NOMO-1 treated with dmso at 0.1 percent for 144 hours (cell line): ENCODE measurements at regions not wholly inside any gene's neighbourhood (a gene's known extent, or its start where the extent isn't known, plus 50 kb on each side); places are given as distances from the start of the nearest gene placed in this dataset.
A peak's percentile ranks its signal among the peaks of the same experiment; 100 is the strongest.
"Not testable (repeated sequence)": the region's sequence is repeated elsewhere in the genome, so short reads cannot be mapped to it uniquely, and the experiment has no call there.

Source experiments
- DNase-seq: peaks from one replicate; lab custom pipeline; 2025; ENCODE audit not compliant: unreplicated experiment; lab: John Stamatoyannopoulos, UW

DNA sequence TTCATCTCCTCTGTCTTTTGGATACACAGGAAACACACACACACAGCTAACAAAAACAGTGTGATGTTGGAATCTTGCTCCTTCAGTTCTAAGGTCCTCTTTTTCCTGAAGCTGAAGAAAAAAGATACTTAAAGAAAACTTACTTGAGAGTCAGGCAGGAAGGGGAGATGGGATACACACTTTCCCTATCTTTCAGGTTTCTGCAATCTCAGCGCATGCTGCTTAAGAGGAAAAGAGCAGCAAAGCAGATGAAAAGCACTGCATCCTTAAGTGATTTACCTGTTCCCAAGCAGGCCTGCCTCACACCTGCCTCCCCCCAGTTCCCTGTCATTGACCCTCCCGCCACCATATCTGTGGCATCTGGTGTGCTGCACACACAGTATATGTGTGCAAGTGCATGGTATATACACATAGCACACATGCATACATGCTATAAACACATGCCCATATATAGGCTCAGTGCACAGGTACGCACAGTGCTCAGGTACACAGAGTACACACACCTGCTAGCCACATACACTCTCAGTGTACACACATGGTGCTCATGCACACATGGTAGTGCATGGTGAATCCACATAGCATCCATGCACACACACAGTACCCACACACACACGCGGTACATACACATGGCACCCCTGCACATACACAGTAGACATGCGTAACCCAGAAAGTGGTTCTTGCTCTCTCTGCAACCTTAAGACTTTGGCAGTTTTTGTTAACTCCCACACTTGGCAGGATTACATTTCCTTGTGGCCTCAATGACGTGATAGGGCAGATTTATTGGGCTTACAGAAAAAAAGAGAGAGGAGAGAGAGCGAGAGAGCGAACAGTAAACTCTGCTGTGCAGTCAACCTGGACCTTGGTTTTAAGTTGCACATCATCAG is 166.9 kb downstream of the TOMM20 start:
- peak; percentile 79 for DNase-seq

DNA sequence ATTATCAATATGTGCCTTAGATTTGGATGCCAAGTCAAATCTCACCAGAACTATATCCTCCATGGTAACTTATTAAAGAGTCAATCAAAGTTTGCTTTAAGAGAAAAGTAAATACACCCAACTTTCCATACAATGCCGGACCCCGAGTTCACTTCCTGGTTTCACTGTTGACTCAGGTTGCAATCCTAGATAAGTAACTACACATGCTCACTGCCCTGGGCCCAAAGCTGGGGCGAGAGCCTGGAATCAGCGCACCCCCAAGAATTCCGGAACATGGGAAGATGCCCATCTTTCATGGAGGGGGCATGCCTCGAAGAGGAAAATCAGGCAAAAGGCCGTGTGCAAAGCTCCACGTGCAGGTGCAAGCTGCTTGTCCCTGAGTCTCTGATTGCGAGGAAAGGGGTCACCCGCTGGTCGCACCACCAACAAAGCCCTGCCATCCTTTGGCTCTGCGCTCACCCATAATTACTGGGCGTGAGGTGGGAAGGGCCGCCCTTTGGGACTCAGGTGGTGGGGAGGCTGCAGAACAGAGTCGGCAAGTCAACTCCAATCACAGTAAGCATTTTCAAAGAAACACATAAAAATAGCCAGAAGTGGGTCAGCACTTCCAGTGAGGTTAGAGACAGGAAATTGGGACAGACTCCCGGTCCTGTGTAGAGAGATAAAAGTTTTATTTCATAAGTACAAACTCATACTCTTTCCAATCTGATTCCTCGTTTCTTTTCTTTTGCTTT is 167.7 kb downstream of the TOMM20 start:
- no peak for DNase-seq

DNA sequence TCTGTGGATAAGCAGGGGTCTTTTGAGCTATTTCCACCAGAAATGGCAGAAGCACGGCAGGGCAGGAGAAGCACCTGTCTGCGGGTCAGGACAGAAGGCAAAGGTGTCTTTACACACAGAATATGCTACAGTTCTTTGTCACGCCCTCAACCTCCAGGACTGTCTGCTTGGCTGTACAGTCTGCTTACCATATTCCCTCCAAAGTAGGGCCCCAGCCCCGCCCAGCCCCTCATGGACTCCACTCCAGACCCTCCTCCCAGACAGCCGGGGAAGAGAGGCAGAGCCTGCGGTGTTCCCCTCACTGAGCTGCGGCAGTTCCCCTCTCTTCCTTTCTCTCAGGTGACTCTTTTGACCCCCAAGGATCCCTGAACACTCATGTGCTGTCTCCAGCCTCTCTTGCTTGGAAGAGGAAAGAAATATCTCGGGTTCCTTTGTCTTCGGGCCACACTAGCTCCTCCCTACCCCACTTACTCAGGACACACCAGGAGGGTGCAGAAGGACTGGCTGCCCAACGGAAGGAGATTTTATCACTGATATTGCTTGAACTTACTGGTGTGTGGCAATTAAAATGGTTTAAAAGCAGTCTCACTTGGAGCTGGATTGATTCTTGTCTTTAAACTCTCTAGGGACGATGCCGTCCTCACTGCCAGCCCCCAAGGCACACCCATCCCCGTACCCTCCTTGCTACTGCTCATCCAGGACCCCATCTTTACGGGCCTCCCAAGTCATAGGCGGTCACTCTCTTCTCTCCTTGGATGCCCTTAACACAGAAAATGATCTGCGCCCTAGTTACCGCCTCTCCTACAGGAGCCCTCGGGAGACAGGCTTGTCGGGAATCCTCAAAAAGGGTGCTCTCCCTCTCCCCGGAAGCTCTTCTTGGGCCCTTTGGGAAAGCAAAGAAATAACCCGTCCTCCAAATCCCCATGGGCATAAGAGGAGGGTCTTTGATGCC is 169.7 kb downstream of the TOMM20 start:
- no peak for DNase-seq

DNA sequence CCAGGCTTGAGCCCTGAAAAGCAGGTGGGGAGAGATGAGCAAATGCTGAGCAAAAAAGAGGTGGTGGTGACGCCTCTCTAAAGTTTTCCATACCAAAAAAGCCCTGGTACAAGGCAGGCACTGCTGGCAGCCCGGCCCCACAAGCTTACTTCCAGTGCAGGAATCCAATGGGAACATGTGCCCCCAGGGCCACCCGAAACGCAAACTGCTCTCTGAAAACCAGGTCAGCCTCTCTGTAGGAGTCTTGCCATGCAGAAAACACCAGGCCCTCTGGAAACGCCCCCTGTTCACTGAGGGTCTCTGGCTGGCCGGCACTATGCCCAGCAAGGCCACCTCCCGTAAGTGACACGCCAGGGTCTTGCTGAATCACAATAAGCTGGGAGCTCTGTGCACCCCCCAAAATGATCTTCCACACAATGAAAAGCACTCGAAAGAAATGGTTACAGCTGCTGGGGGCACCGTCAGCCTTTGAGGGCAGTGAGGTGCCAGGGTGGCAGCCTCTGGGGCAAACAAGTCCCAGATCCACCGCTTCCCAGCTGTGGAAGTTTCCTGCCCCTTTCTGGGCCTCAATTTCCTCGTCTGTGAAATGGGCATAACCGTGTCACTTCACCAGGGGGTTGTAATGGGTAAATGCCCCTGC is 170.5 kb downstream of the TOMM20 start:
- no peak for DNase-seq

DNA sequence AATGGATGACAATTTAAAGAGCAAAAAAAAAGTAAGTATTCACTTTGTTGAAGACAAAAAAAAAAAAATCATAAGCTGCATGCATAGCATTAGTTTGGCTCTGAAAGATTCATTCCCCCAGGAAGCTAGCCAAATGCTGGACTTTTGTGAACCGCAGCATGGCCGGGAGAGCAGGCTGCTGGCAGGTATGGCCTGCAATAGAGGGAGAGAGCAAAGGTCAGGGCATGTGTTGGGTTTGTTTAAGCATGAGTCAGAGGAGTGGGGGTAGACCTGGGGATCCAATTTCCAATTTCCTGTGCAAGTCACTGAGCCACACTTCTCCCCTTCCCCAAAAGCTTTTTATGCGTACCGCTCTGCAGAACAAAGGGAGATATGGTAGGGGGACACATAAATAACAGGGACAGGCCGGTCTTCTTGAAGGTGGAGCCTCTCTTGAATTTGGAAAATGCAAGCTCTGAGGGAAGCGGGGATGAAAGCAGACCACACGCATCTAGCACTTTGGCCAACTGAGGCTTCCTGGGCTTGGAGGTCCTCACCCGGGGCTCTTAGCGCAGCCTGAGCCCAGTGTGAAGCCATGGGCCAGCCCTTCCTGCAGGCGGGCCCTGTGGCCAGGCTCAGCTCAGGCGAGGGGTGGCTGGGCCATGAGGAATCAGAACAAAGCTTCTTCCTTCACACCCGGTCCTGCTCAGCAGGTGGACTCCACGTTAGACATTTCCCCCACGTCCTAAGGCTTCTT is 171.1 kb downstream of the TOMM20 start:
- no peak for DNase-seq

DNA sequence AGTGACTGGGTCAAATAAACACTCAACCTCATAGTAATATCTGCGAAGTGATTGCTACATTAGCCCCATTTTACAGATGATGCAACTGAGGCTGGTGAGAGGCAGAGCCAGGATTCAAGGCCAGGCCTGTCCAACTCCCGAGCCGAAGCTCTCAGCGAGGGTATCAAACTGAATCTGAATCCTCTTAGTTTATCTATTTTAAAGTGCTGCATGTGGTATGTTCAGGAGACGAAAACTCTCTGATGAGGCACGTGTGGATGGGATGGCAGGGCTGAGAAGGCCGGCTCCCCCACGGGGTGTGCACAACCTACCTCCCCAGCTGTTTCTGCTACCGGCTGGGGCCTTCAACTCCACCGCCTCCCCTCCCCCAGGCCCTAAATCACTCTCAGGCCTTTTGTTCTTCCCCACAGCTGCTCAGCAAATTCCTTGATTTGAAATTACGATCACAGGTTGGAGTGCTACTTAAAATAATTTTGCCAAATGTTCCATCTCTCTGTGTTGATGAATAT is 171.8 kb downstream of the TOMM20 start:
- DNase-seq: no peak

DNA sequence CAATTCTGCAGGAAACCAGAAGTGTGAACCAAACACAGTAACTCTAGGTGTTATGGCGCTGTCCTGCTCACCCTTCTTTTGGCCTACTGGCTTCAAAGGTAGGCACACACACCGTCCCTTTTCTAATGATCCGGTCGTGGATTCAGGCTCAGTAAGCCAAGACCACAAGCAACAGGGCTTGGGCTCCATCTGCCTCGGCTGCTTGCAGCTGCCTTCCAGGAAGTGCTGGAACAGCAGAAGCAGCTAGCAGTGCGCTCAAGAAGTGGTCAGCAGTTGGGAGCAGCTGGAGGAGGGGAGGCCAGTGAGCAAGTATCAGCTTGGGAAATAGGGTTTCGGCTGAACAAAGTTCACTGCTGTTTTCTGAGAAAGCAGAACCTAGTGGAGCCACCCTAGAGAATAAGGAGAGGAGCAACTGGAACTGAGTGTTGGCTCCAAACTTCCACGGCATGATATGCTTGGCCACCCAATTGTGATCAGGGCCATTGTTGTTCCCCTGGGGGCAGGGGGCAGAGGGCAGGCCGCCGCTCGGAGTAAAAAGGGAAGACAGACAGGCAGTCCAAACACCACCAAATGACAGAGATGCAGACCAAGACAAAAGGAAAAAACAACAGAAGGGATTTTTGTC is 173.4 kb downstream of the TOMM20 start:
- DNase-seq: peak; percentile 82

DNA sequence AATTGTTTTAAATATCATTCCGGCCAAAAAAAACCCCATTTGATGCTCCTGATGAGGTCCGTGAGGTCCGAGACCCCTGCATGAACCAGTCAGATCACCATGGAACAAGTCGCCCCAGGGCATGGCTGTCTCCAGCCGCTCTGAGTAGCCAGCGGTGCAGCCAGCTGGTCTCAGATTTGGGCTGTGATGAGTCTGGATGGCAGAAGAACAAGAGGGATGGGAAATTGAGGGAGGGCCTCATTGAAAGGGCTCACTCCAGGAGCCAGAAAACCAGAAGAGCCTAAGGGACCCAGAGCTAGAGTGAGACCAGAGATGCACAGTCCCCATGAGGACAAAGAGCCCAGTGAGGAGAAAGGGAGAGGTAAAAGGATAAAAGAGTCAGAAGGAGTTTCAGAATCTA is 174.0 kb downstream of the TOMM20 start:
- no peak for DNase-seq

DNA sequence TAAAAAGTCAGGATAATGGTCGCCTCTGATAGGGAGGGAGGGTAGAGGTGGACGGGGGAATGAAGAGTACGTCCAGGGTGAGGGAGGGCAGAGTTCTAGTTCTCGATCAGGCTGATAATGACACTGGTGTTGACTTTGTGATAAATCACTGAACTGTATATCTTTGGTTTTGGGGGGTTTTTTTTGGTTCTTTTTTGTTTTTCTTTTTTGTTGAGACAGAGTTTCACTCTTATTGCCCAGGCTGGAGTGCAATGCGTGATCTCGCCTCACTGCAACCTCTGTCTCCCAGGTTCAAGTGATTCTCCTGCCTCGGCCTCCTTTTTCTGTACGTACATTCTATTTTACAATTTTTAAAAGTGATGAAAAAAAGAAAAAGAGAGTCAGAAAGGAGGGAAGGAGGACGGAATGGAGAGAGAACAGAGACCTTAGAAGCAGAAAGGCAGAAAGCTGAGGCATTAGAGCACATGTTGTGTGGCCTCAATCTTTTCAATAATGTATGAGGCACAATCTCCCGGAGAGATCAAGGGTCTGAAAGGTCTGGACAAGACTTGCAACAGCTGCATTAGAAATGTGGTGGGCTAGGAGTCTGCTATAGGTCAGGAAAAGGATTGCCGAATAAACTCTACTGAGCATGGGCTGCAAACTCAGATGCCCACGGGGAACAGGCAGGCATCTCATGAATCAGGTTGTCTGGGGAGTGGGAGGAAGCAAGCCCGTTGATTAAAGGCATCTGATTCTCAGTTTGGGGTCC is 174.8 kb downstream of the TOMM20 start:
- no peak for DNase-seq

DNA sequence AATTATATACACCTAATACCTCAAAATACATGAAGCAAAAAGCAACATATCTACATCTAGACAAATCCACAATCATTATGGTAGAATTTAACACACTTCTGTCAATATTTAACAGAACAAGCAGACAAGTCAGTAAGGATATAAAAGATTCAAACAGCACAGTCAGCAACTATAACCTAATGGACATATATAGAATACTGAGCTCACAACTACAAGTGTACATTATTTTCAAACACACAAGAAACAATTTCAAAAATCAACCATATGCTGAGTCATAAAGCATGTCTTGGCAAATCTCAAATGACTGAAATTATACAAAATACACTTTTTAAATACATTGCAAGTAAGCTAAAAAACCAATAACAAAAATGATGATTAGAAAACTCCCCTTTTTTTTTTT is 178.0 kb downstream of the TOMM20 start:
- DNase-seq: no peak

DNA sequence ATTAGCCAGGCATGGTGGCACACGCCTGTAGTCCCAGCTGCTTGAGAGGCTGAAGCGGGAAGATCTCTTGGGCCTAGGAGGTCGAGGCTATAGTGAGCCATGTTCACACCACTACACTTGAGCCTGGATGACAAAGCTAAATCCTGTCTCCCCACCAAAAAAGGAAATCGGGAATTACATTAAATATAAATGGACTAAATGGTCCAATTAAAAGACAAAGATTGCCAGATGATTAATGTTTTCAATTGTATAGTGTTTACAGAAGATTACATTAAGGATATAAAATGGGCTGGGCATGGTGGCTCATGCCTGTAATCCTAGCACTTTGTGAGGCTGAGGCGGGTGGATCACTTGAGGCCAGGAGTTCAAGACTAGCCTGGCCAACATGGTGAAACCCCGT is 179.1 kb downstream of the TOMM20 start:
- not testable (repeated sequence) for DNase-seq

DNA sequence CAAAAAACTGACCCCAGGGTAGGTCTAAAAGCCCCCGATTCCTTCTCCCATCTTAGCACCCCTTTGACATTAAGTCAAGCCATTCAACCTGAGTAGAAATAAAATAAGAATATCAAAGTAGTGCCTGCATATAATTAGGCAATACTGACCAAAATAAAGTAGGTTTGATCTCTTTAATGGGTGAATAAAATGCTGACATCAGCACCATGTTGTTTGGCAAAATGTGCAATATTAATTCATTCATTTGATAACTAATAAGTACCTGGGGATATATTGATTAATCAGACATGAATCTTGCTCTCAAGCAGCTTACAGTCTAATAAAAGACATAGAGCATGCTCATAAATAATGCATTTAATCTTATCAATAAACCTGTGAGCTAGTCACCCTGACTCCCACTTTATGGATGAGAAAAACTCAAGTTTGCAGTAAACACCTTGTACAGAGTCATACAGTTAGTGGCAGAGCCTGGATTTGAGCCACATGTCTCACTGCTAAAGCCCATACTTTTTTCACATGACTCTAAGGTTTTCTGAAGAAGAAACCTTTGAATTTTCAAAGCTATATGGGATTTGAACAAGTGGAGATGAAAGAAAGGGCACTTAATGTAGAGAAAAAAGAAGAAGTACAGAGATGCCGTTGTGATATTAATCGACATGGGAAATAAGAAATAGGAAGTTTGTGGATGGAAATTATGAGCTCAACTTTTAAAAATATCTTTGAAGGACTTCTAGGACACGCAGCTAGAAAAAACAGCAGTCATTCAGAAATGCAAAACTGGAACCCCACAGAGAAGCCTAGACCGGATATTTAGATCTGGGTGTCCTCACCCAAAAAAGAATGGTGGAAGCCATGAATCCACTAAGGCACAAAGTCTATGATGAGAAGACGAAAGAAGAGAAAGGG is 183.9 kb downstream of the TOMM20 start:
- peak; percentile 63 for DNase-seq

DNA sequence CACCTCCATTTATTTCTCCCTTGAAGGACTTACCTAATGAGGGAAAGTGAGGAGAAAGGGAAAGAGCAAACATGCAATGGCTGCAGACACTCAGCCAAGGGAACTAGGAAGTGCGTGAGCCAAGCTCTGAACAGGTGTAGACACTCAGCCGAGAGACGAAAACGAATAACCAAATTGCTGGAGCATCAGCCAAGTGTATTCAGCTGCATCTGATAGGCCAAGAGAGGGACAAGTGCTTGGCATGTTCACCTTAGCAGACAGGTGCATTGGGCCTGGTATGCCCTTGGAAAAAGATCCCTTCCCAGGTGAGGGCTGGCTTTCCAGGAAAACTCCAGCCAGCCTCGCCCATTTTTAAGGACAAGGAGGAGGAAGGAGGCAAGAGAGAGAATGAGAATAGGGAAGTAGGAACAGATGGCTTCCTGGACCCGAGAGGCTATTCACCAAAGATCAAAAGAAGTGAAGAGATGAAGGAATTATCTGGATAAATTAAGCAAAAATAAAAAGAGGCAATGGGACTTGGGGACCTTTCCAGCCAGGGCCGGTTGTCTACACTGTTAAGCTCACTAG is 184.7 kb downstream of the TOMM20 start:
- no peak for DNase-seq

DNA sequence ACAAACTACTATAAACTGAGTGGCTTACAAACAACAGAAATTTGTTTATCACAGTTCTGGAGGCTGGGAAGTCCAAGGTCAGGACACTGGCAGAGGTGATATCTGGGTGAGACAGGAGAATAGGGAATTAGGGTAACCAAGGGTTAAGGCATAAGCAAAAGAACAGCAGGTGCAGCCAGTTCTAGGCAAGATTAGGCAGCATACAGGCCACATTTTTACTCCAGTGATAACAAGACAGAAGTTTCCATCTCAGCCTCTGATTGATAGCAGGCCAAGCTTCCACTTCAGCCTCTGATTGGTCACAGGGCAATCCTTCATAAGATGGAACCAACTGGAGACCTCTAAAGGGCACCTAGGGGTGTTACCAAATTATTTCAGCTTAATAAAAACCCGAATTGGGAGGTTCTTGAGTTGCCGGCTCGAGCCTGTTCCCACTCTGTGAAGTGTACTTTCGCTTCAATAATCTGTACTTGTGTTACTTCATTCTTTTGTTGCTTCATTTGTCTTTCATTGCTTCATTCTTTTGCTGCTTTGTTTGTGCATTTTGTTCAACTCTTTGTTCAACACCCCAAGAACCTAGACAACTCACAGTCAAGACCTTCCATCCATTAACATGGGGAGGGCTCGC is 185.6 kb downstream of the TOMM20 start:
- no peak for DNase-seq

DNA sequence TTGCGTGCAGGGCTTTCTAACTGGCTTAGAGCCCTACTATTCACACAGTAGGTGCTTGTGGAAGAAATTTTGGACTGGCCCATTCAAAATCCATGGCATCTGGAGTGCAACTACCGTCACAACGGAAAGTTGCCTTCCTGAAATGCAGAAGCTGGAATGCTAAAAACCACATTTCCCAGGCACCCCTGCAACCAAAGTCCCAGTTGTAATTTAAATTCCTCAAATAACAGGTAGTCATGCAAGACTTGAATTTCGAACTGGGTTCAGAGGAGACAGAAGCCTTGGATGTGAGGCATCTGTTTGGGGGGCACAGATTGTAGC is 186.7 kb downstream of the TOMM20 start:
- no peak for DNase-seq

DNA sequence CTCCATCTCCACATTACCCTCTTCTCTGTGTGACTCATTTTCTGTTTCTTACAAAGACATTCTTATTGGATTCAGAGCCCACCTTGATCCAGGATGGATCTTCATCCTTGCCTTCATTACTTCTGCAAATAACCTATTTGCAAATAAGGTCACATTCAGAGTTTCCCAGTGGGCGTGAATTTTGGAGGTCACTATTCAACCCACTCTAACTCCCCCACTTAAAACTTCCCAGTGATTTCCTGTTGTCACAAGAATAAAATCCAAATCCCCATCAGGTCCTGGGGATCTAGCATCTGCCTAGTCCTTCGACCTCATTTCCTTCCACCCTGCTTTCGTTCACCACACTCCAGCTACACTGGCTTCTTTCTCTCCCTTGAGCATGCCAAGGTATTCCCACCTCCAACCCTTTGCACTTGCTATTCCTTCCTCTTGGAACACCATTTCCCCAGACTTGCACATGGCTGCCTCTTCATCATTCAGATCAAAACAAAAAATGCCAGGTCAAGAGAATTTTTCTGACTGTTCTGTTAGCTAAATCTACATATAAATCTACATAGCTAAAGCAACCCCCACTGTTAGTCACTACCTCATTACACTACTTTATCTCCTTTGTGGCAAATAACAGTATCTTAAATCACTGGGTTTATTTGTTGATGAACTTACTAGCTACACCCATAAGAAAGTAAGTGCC is 187.2 kb downstream of the TOMM20 start:
- no peak for DNase-seq
